HG03575 (cell line): ENCODE measurements at regions not wholly inside any gene's neighbourhood (a gene's known extent, or its start where the extent isn't known, plus 50 kb on each side); places are given as distances from the start of the nearest gene placed in this dataset.

Experiments used
- ATAC-seq: cut with Tn5 transposase; IDR thresholded peaks from one replicate; pipeline ENCODE4 v1.9.1; 2021; ENCODE audit not compliant: unreplicated experiment, insufficient number of reproducible peaks, low FRiP score; ENCODE audit errors: extremely low read depth

GRCh38 chr1:59113876-59114457, 182.9 kb upstream of the FGGY start:
- no peak for ATAC-seq

DNA sequence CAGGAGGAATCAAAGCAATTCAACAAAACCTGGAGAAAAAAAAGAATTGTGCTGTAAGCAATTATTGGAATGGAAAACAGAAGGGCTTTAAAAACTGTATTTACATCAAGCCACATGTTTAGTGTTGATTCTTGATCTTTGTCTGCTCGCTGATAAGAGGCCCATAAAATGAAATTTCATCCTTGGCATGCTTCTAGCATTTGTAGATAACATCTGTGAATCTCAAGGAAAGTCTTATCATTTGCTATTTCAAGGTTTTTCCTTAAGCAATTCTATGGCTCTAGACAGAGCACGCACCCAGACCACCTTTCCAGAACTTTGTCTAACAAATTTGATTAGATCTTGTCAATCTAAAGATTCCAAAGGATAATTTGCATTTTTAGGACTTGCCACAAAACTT, 181.0 kb upstream of the FGGY start:
- ATAC-seq, result no peak

- no peak for ATAC-seq
Measured at GRCh38 chr1:59116920-59117542, 179.9 kb upstream of the FGGY start.

- ATAC-seq, result no peak
Measured at GRCh38 chr1:59122527-59122926, 174.4 kb upstream of the FGGY start.

DNA sequence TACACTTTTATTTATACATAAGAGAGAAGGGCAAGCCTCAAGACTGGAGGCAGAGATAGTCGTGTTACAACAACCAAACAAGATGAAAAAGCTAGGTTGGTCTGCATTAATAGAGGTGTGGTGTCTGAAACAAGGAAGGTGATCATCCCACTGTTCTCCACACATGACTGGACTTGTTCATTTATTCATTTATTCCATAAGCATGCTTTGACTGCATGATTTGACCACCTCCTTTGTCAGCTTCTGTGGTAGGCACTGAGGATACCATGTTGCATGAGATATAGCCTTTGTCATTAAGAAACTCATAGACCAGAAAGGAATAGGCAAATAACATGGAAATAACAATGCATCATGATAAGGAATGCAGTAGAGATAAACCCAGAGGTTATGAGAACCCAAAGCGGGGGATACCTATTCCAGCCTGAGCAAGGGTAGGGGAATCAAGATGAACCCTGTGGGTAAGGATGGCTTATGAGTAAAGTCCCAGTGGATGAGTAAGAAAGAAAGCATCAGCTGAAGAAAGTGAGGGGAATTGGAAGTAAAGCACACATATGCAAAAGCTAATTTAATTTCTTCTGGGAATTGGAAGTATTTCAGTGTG, 173.7 kb upstream of the FGGY start:
- ATAC-seq, result no peak

DNA sequence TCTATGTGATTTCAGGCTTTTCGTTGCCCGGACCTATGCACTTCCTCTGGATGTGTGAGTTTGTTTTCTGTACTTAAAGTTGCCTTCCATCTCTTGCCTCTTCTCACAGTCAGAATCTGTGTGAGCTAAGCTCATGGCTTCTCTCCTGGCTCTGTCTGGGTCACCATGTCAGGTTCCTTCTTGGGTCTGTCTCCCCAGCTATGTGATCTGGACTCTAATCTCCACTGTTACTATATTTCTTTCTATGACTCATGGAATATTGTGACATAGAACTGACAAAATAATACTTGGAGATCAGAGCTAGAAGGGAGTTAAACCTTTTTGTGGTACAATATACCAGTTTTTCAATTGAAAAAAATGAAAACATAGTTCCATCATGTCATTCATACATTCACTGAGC, 172.7 kb upstream of the FGGY start:
- ATAC-seq, result no peak

DNA sequence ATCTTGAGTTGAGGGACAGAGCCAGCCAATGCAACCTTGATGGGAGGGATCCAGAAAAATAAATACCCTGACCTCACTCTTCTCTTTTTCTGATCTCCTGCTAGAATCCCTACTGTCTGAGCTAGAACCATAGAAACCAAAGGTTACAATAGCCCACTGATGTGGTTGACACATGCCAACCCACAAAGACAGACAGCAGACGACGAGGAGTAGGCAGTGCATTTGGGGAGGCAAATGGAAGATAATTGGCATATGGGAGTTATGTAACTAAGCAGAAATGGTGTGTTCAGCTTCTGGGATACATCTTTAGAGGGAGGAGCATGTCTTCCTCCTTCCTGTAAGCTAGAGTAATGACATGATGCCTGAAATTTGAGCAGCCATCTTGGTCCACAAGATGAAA, 171.7 kb upstream of the FGGY start:
- no peak for ATAC-seq

GRCh38 chr1:59125676-59126320, 171.1 kb upstream of the FGGY start:
- no peak for ATAC-seq

- no peak for ATAC-seq
Measured at GRCh38 chr1:59126366-59126765, 170.5 kb upstream of the FGGY start.

DNA sequence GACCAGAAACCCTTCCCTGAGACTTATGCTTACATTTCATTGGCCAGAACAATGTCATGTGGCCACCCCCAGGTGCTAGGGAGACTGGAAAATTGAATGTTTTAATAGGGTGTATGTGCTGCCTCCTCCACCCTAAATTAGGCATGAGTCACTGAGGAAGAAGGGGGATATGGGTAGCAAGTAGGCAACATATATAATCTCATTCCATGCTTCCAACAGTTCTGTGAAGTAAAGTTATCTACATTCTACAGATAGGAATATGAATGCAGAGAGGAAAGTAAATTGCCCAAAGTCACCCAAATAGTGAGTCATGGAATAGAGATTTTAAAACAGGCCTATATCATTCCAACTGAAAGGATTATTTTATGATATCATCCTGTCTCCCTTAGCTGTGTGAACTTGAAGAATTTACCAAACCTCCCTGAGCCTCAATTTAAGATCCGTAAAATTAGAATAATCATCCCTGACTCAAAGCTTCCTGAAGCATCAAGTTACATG, 168.6 kb upstream of the FGGY start:
- no peak for ATAC-seq

- no peak for ATAC-seq
Measured at GRCh38 chr1:59128784-59129227, 168.1 kb upstream of the FGGY start.

DNA sequence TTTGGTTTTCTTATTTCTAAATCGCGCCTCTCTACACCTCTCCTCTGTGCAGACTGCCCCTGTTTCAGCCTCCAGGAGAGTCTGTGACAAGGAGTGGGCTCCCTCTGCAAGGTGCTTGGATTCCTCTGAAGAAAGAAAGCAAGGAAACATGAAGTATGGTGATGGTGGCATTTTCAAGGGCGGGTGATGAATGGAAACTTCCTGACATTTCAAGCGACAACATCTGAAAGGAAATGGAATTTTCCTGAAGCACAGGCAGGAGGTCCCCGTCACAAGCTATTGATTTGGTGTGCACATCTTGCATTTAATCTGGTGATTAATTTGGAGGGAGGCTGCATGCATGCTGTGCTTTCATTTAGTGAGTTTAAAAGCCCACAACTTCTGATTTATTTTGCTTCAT, 164.6 kb upstream of the FGGY start:
- ATAC-seq, result no peak

DNA sequence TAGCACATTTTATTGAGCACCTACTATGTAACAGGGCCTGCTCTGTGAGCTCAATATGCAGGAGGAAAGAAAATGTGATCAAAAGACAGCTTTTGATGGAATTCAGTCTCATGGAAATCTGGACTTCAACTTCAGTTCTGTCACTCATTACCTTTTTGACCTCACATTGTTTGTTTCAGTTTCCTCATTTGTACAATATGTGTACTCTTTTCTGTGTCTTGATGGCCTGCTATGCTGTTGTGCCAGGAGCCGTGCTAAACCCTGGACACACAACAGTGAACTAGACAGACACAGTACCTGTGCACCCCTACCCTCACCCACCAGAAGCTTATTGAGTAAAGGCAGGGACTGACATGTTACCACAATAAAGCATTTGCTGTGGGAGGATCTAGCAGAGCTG, 162.9 kb upstream of the FGGY start:
- no peak for ATAC-seq

- ATAC-seq, result no peak
Measured at GRCh38 chr1:59135761-59136255, 161.1 kb upstream of the FGGY start.

DNA sequence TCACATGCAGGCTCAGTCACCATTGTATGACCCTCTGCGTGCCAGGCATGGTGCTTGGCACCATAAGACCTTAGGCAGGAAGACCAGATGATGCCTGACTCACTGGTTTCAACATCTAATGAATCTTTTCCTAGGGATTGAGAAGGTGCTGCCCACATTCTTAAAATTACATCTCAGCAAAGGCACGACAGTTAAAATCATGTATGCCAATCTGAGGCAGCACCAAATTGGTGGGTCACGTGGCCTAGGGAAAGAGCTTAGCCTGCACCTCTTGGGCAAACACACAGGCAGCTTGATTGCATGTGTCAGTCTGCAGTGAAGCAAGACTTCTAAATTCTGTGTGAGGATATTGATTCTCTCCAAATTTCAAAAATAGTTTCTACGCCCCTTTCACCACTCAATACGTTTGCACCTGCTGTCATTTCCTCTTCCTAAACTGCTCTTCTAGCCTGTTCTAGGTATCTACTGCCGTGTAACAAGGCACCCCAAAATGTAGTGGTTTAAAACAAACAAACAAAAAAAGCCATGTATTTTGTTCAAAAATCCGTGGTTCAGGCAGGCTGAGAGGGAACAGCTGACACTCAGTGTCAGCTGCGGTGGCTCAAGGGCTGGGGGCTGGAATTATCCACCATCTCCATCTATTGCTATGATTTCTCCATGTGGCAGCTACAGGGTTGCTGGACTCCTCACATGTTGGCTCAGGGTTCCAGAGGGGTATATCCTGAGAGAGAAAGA, 160.2 kb upstream of the FGGY start:
- ATAC-seq, result no peak

- ATAC-seq, result no peak
Measured at GRCh38 chr1:59137276-59137615, 159.6 kb upstream of the FGGY start.

DNA sequence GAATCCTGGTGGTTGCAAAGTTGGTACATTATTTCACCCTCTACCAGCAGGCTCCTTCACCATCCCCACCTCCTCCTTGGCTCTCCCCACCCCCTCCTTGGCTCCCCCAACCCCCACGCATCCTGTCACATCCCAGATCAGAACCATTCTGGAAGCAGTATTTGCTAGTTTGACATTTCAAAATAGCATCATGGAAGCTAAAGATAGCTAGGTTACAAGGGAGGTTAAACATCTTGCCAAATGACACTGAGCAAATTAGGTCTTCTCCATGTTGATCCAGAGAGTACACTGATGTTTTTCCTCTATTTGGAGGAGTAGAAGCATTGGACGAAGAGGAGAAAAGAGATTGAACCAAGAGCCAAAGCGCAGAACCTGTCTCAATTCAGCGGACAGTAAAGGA, 158.9 kb upstream of the FGGY start:
- no peak for ATAC-seq

DNA sequence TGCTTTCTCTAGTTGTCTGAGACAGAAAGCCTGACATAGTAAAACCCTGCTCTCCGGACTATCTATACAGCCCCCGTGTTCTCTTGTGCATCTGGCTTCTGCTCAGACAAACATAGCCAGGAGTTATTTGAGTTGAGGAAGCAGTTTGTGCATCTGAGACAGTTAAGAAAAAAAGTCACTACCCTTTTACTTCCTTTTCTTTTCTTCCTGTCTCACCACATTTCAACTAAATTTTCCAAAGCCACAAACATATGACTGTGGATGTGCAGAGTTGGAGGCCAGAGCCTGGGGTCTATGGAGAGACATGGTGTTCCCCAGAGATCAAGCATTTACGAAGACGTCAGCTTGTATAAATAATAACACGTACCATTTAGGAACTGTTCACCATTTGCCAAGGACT, 158.5 kb upstream of the FGGY start:
- no peak for ATAC-seq

DNA sequence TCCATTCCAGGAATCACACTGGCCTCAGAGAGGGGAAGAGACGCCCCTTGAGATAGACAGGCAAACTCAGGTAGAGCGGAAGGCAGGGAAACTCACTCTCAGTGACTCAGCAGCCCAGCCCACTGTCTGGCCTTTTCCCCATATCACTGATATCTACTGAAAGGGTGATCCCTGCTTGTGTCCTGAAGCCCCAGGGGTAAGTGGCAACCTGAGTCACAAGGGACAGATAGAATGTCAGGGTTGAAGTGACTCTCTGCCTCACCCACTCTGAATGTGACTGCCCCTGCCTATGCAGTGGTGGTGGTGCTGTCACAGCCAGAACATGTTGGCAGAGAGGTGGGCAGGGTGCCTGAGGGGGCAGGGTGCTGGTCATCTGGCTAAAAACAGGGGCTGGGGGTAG, 157.5 kb upstream of the FGGY start:
- no peak for ATAC-seq
